ENCODE measurements at regions not wholly inside any gene's neighbourhood (a gene's known extent, or its start where the extent isn't known, plus 50 kb on each side); places are given as distances from the start of the nearest gene placed in this dataset.

GRCh38 chr11:115665958-115666357 is 161.7 kb upstream of the CADM1 start:
- no peak for DNase-seq

GRCh38 chr11:115665175-115665821 is 161.1 kb upstream of the CADM1 start:
- DNase-seq = no peak

DNA sequence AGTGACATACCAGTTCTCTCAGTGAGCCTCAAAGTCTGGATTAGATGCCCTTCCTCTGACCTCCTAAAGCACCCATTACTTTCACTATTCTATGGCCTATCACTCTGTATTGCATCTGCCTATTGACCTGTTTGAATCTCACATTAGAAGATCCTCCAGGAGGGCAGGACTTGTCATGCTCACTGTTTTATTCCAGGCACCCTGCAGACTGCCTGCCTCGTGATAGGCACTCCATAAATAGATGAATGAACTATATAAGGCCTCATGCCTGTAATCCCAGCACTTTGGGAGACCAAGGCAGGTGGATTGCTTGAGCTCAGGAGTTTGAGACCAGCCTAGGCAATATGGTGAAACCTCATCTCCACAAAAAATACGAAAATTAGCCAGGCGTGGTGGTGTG is 160.1 kb upstream of the CADM1 start:
- no peak for DNase-seq

DNA sequence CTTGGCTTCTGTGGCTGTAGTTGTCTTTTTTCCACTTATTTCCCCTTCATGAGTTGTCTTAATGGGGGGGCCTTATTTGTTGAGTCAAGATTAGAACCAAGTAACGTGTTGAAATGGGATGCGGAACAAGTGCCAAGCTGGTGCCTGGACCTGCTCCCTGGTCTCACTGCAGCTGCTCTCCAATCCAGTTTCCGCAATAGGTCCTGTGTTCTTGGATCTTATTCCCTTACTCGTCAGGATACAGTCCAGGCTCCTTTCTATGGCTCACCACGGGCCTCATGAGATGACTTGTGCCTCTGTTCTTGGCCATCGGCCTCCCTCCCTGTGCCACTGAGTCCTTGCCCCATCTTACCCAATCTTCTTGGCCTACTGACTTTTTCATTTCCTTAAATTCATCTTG is 159.6 kb upstream of the CADM1 start:
- no peak for DNase-seq

DNA sequence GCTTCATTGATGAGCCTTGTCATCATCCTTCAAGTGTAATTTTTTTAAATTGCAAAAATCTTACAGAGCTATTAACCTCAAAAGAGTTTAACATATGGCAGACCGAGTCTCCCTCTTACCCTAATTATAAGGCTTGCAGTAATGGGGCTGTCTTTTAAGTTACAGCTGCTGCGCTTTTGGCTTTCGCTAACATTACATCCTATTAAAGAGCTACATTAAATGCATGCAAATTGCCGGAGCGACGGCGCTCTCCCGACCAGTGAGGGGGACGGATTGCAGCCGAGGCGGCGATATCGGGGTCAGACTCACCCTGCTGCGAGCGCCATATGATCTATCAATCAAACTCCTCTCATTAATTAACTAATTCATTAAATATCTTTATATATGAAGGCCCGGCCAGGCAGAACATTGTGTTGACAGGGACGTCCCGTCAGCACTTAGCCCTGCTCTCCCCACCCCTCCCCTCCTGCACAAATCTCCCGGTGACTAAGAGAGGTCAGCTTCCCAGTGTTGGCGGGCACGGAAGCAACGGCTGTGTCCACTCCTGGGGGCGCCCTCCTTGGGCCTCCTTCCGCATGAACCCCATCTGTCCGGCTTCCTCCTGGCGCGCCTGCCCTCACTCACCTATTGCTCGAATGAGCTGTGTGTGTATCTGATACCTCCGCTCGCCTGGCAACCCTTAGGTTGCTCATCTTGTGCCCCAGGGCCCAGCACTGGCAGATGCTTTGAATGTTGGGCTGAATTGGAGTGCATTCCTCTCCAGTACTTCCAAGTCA is 156.0 kb upstream of the CADM1 start:
- DNase-seq = no peak

DNA sequence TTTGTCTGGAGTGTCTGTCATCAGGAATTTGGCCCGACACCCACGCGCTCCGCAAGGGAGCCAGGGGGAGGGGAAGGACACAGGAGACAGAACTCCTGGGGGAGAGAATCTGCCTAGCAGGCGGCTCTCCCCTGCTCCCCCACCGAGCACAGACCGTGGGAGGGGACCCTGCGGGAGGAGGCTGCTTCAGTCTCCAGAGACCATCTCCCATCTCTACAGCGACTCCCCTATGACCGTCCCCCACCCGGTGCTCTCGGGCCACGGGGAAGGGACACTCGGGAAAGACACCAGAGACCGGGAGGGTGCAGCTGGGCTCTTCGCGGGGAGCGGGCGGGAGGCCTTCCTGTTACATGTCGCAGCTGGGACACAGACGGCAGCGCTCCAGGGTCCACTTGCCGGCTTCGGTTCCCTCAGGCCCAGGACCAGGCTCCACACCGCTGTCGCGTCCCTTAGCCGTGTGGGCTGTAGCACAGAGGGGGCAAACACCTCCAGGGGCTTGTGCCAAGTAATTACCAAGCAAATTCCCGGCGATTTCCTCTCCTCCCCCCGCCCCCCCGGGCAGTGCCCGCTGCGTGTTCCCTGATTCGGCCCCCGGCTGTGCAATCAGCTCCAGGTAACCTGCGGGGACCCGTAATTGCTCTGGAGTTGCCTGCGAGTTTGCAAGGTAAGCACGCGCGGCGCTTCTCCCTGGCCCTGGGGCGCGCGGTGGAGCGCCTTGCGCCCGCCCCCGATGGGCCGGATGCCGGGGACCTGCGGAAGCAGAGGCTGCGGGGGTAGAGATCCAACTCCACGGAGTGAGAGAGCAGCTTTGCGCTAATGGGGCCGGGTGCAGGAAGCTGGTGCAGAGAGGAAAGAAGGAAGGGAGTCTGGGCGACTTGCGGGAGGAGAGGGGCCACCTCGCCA is 155.1 kb upstream of the CADM1 start:
- no peak for DNase-seq

DNA sequence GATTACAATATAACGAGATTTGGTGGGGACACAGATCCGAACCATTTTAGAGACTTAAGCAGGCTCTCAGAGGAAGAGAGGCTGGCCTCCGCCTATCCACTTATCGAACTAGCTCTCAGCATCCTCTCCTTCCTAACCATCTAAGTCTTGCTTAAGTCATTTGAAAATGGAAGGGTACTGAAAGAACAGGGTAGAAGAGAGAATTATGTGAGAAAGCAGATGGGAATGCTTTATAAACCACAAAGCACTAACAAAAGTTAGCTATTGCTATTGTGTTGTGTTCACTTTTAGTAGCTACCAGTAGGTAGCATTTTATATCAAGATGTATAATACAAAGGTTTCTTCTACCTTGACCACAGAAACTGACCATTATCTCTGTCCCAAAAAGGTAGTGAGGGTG is 153.4 kb upstream of the CADM1 start:
- no peak for DNase-seq

- no peak for DNase-seq
These were observed 152.5 kb upstream of the CADM1 start for GRCh38 chr11:115656669-115657068.

- no peak for DNase-seq
These were observed 151.8 kb upstream of the CADM1 start for GRCh38 chr11:115656041-115656440.

GRCh38 chr11:115654792-115655191 is 150.6 kb upstream of the CADM1 start:
- no peak for DNase-seq

DNA sequence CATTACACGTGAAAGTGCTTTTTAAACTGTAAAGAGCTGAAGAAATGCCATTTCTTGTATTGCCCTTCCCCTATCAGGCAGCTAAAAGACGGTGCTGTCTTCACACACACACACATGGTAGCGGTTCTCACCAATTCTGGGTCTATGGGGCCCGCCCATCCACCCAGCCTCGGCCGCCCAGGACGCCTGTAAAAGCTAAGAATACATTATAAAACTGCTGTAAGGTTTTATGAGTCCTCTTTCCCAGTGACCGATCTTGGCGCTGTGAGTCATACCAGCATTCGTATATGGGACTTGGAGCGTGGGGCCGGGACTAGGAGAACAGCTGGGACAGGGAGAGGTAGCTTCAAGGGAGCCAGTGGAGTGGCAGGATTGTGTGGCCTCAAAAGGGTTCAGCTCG is 149.7 kb upstream of the CADM1 start:
- DNase-seq = no peak

DNA sequence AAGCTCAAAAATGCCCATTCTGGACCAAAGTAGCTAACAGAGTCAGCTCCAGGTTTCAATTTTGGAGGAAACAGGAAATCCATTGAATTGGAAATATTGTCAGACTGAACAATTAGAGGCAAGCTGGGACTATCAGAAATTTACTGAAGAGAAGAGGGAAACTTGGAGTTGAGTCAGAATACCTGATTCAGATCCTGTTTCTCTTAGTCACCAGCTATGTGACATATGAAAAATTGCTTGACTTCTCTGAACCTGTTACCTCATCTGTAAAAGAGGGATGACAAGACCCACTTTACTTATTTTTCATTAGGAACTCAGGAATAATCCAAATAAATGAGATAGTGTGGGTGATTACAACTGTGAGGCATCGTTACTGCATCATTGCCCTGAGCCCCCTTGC is 148.9 kb upstream of the CADM1 start:
- no peak for DNase-seq

GRCh38 chr11:115652496-115652895 is 148.3 kb upstream of the CADM1 start:
- DNase-seq = no peak

GRCh38 chr11:115652094-115652493 is 147.9 kb upstream of the CADM1 start:
- no peak for DNase-seq

DNA sequence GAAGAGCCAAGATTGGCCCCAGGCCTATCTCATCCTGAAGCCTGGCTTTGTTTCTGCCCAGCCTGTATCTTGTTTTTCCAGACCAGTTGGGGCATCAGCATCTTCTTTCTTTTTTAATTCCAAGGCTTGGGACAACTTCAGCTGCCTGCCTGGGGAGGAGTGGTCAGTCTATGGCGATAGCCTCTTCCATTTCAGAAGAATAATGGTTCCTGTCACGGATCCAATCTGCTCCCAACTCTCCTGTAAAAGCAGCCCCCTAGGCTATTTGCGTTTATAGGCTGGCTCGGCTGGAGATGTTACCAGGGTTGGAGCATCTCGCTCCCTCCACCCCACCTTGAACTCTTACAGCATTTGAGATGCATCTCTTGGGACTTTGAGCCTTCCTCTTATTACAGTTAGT is 145.2 kb upstream of the CADM1 start:
- DNase-seq = no peak

DNA sequence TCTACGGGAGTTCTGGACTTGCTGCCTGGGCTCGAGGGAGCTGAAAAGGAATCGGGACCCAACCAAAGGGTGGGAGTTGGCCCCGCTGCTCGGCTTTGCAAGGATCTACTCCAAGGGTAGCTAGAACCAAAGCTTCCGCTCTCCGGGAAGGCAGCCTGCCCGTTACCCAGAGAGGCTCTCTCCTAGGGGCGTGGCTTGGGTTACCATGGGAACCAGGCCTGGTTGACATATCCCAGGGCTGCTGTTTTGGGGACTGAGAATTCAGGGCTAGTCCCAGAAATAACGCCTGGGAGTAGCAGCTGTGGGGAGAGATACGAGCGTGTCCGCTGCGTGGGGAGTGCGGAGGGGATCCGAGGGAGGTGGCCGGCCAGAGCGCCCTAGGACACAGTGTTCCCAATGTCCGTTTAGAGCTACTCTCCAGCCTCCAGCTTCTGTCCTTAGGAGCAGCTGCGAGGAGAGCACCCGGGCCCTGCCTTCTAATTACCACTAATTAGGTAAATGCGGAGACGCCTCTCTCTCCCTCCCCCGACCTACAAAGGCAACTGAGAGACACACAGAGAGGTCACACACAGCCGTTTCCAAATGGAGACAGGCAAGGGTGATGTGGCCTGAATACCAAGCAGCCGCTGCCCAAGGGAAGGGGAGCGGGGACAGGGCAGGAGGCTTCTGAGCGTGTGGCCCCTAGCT is 141.6 kb upstream of the CADM1 start:
- DNase-seq = no peak

- DNase-seq = no peak
These were observed 140.6 kb upstream of the CADM1 start for GRCh38 chr11:115644856-115645255.

- DNase-seq = no peak
These were observed 139.5 kb upstream of the CADM1 start for GRCh38 chr11:115643549-115644270.

GRCh38 chr11:115642660-115643059 is 138.4 kb upstream of the CADM1 start:
- no peak for DNase-seq

DNA sequence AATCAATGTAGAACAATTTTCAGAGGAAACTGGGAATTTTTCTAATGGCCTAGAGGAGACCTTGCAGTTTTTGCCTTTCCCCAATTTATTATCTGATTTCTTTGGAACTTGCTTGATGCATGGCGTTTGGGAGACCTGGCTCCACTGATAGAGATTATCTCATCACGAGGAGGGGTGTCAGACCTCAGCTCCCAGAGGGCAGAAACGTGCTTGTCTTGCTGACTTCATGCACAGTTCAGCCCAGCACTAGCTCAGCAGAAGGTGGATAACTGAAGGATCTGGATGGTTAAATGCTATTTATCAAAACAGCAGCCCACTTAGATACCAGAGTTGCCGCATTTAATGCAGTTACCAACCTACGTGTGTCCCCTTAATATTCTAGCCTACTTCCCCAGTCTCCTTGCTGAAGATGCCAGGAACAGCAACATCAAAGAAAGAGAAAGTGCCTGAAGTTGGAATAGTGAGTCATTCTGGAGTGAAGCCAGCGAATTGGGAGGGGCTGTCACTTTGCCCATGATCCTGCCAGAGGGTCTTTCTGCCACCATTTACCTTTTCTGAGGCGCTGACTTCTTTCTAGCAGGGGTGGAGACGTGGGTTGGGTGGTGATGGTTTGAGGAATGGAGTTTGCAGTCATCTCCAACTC is 133.5 kb upstream of the CADM1 start:
- no peak for DNase-seq

DNA sequence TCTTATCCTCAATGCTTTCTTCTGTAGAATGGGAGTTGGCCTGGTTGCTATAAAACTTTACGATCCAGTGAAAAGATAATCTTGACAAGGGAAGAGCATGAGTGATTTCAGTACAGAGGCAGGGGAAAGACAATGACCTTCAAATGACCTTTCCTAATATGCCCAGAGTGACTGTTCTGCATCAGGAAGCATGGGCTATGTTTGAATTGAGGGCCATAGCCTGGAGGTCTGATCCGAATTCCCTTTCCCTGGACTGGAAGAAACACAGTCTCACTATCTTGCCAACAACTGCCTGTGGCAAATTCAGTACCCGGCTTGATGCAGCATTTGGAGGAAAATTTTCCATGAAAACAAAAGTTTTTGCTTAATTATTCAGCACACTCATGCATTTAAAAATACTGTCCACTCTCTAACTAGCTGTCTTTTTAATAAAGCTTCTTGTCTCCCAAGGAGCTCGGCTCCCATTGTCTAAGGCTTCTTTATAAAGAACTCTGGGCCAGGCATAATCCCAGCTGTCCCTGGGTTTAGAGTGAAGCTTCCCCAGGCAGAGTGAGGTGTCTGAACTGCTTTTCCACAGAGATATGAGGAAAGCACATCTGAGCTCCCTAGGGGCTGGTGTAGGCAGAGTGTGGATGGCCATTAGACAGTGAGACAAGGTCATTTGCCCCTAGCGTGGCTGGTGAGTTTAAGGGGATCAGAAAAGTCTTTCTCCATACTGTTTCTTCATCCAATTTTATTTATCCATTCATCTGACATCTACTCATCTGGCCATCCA is 132.7 kb upstream of the CADM1 start:
- no peak for DNase-seq
